ENCODE measurements at regions not wholly inside any gene's neighbourhood (a gene's known extent, or its start where the extent isn't known, plus 50 kb on each side); places are given as distances from the start of the nearest gene placed in this dataset.

GRCh38 chr20:1827974-1828785 lies 67.0 kb upstream of the SIRPA start:
- TF ChIP-seq, protein P1, sequence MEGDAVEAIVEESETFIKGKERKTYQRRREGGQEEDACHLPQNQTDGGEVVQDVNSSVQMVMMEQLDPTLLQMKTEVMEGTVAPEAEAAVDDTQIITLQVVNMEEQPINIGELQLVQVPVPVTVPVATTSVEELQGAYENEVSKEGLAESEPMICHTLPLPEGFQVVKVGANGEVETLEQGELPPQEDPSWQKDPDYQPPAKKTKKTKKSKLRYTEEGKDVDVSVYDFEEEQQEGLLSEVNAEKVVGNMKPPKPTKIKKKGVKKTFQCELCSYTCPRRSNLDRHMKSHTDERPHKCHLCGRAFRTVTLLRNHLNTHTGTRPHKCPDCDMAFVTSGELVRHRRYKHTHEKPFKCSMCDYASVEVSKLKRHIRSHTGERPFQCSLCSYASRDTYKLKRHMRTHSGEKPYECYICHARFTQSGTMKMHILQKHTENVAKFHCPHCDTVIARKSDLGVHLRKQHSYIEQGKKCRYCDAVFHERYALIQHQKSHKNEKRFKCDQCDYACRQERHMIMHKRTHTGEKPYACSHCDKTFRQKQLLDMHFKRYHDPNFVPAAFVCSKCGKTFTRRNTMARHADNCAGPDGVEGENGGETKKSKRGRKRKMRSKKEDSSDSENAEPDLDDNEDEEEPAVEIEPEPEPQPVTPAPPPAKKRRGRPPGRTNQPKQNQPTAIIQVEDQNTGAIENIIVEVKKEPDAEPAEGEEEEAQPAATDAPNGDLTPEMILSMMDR (optimal IDR thresholded peaks at IDR 0.05 in 1 of 3, IDR thresholded peaks at IDR 0.05 in 1 of 3, conservative IDR thresholded peaks at IDR 0.05 in 1 of 3; ENCODE audit: extremely low read depth in 1 of 3, insufficient read depth in 2 of 3, low read length in 3 of 3), result no peak
- no peak for TF ChIP-seq EZH2 (IDR thresholded peaks at IDR 0.05; ENCODE audit: low read length)
- H3K27ac ChIP-seq (ENCODE audit: control insufficient read depth, insufficient read depth, low read length), result peak overlapping the region; percentile 93

GRCh38 chr20:1827510-1827973 lies 67.7 kb upstream of the SIRPA start:
- H3K4me2 ChIP-seq (ENCODE audit: control insufficient read depth, extremely low read depth, insufficient read depth, low read depth, low read length), result no peak overlapping the region
- peak overlapping the region; percentile 93 for H3K27ac ChIP-seq (ENCODE audit: control insufficient read depth, insufficient read depth, low read length)

More at GRCh38 chr20:1827974-1828785, 67.0 kb upstream of the SIRPA start:
- Histone ChIP-seq H3K9ac (ENCODE audit: control insufficient read depth, extremely low read depth, insufficient read depth, low read length) (peak overlapping the region; percentile 70), H3K4me3 (ENCODE audit: control insufficient read depth in 2 of 3, extremely low read depth in 1 of 3, insufficient read depth in 2 of 3, low read depth in 1 of 3, low read length in 3 of 3) (no peak overlapping the region), H3K79me2 (ENCODE audit: control insufficient read depth, insufficient read depth, low read length) (no peaks in the 10 kb centered on the region), H3K36me3 (ENCODE audit: control insufficient read depth in 2 of 2, extremely low read depth in 1 of 2, insufficient read depth in 2 of 2, low read length in 2 of 2) (no peaks in the 10 kb centered on the region), H3K9me1 (ENCODE audit: control insufficient read depth, extremely low read depth, insufficient read depth, low read length) (no peaks in the 10 kb centered on the region), H3K27me3 (ENCODE audit: control insufficient read depth, extremely low read depth, insufficient read depth, low read length) (no peaks in the 10 kb centered on the region), H3K9me3 (ENCODE audit: control insufficient read depth, low read depth, low read length) (no peaks in the 10 kb centered on the region), H4K20me1 (ENCODE audit: control insufficient read depth, extremely low read depth, insufficient read depth, low read length) (no peaks in the 10 kb centered on the region), H3K4me1 (ENCODE audit: control insufficient read depth, extremely low read depth, insufficient read depth, low read length) (peaks cover 38% of the 10 kb centered on the region), H2AFZ (ENCODE audit: control insufficient read depth, low read length) (peak overlapping the region; percentile 89), H3K4me2 (ENCODE audit: control insufficient read depth, extremely low read depth, insufficient read depth, low read depth, low read length) (peak overlapping the region; percentile 49)
- dilution Hi-C loops (cut with MboI; ENCODE audit: extremely low pct_ligation_motif_present, low sequenced_read_pairs), result no loop called here
- FAIRE-seq, result peak; percentile 95
- no peak for DNase-seq (ENCODE audit: low read depth, low spot score)

More at GRCh38 chr20:1827510-1827973, 67.7 kb upstream of the SIRPA start:
- TF ChIP-seq, protein P1 (optimal IDR thresholded peaks at IDR 0.05 in 1 of 3, IDR thresholded peaks at IDR 0.05 in 1 of 3, conservative IDR thresholded peaks at IDR 0.05 in 1 of 3; ENCODE audit: extremely low read depth in 1 of 3, insufficient read depth in 2 of 3, low read length in 3 of 3), result no peak
- no peak for TF ChIP-seq EZH2 (IDR thresholded peaks at IDR 0.05; ENCODE audit: low read length)
- no peaks in the 10 kb centered on the region for H3K79me2 ChIP-seq (ENCODE audit: control insufficient read depth, insufficient read depth, low read length)
- no peaks in the 10 kb centered on the region for H4K20me1 ChIP-seq (ENCODE audit: control insufficient read depth, extremely low read depth, insufficient read depth, low read length)
- no peak overlapping the region for H3K4me3 ChIP-seq (ENCODE audit: control insufficient read depth in 2 of 3, extremely low read depth in 1 of 3, insufficient read depth in 2 of 3, low read depth in 1 of 3, low read length in 3 of 3)
- H3K36me3 ChIP-seq (ENCODE audit: control insufficient read depth in 2 of 2, extremely low read depth in 1 of 2, insufficient read depth in 2 of 2, low read length in 2 of 2), result no peaks in the 10 kb centered on the region
- FAIRE-seq (no peak), DNase-seq (ENCODE audit: low read depth, low spot score) (no peak)
- H3K9me1 ChIP-seq (ENCODE audit: control insufficient read depth, extremely low read depth, insufficient read depth, low read length), result no peaks in the 10 kb centered on the region
- dilution Hi-C loops (cut with MboI; ENCODE audit: extremely low pct_ligation_motif_present, low sequenced_read_pairs), result no loop called here
- peaks cover 38% of the 10 kb centered on the region for H3K4me1 ChIP-seq (ENCODE audit: control insufficient read depth, extremely low read depth, insufficient read depth, low read length)
- peak overlapping the region; percentile 70 for H3K9ac ChIP-seq (ENCODE audit: control insufficient read depth, extremely low read depth, insufficient read depth, low read length)
- H2AFZ ChIP-seq (ENCODE audit: control insufficient read depth, low read length), result no peak overlapping the region
- no peaks in the 10 kb centered on the region for H3K27me3 ChIP-seq (ENCODE audit: control insufficient read depth, extremely low read depth, insufficient read depth, low read length)
- H3K9me3 ChIP-seq (ENCODE audit: control insufficient read depth, low read depth, low read length), result no peaks in the 10 kb centered on the region
